GM23338 (cell line): ENCODE measurements at regions not wholly inside any gene's neighbourhood (a gene's known extent, or its start where the extent isn't known, plus 50 kb on each side); places are given as distances from the start of the nearest gene placed in this dataset.

Experiments
- ATAC-seq: fragments of 200-7000 bp; cut with Tn5 transposase; 3 replicates; pipeline ENCODE4 v1.9.1; 2020
- DNase-seq: peaks from one replicate; pipeline ENCODE4 v3.0.0-alpha.2; 2015; ENCODE audit warnings: low spot score
- H2AFZ ChIP-seq: fragments of 200-600 bp; sonication (generic); 2 replicates; pipeline ENCODE4 v1.8.0; 2016; ENCODE audit warnings: antibody characterized with exemption, mild to moderate bottlenecking, moderate library complexity
- H3F3A ChIP-seq: fragments of 200-600 bp; sonication (generic); replicated peaks from 2 replicates; pipeline ENCODE4 v1.8.0; 2017; ENCODE audit warnings: antibody characterized with exemption, mixed run types, low read depth
- H3K27ac ChIP-seq: fragments of 200-600 bp; sonication (generic); 2 replicates; pipeline ENCODE4 v1.6.1; 2016; ENCODE audit warnings: low read depth
- H3K27me3 ChIP-seq: fragments of 200-600 bp; sonication (generic); 2 replicates; pipeline ENCODE4 v1.8.0; 2016; ENCODE audit warnings: mild to moderate bottlenecking, mixed run types, moderate library complexity; ENCODE audit not compliant: insufficient read depth
- H3K36me3 ChIP-seq: fragments of 200-600 bp; sonication (generic); 2 replicates; pipeline ENCODE4 v1.8.0; 2016; ENCODE audit warnings: mild to moderate bottlenecking; ENCODE audit not compliant: insufficient read depth
- H3K4me1 ChIP-seq: fragments of 200-600 bp; sonication (generic); 2 replicates; pipeline ENCODE4 v1.8.0; 2016; ENCODE audit warnings: mild to moderate bottlenecking, moderate library complexity; ENCODE audit not compliant: insufficient read depth
- H3K4me2 ChIP-seq: fragments of 200-600 bp; sonication (generic); 2 replicates; pipeline ENCODE4 v1.7.1; 2017; ENCODE audit warnings: mixed run types
- H3K4me3 ChIP-seq: fragments of 200-600 bp; sonication (generic); 2 replicates; pipeline ENCODE4 v1.6.1; 2016; ENCODE audit warnings: mixed run types
- H3K79me2 ChIP-seq: fragments of 200-600 bp; sonication (generic); replicated peaks from 2 replicates; pipeline ENCODE4 v1.8.0; 2017; ENCODE audit warnings: mild to moderate bottlenecking; ENCODE audit not compliant: insufficient read depth
- H3K9me2 ChIP-seq: fragments of 200-600 bp; sonication (generic); 2 replicates; pipeline ENCODE4 v1.8.0; 2017; ENCODE audit not compliant: insufficient read depth
- H4K20me1 ChIP-seq: fragments of 200-600 bp; sonication (generic); replicated peaks from 2 replicates; pipeline ENCODE4 v1.8.0; 2017; ENCODE audit warnings: mild to moderate bottlenecking; ENCODE audit not compliant: insufficient read depth
- H3K27ac Mint-ChIP-seq: 2 replicates; pipeline ENCODE4 v1.8.0; 2020; ENCODE audit warnings: inconsistent platforms, mild to moderate bottlenecking, moderate library complexity, mixed read lengths
- H3K27me3 Mint-ChIP-seq: 3 replicates; pipeline ENCODE4 v1.8.0; 2022; ENCODE audit warnings: low read depth, mild to moderate bottlenecking, moderate library complexity, mixed read lengths, inconsistent platforms; ENCODE audit not compliant: insufficient read depth, poor library complexity
- H3K36me3 Mint-ChIP-seq: 3 replicates; pipeline ENCODE4 v1.8.0; 2021; ENCODE audit warnings: low read depth, mild to moderate bottlenecking, inconsistent platforms, moderate library complexity, mixed read lengths
- H3K4me1 Mint-ChIP-seq: 3 replicates; pipeline ENCODE4 v1.8.0; 2020; ENCODE audit warnings: mild to moderate bottlenecking, inconsistent platforms, mixed read lengths
- H3K4me3 Mint-ChIP-seq: 3 replicates; pipeline ENCODE4 v1.8.0; 2021; ENCODE audit warnings: moderate library complexity, mild to moderate bottlenecking, inconsistent platforms, mixed read lengths
- H3K9me3 Mint-ChIP-seq: 3 replicates; pipeline ENCODE4 v1.8.0; 2020; ENCODE audit warnings: moderate library complexity, mild to moderate bottlenecking, inconsistent platforms, mixed read lengths
- CREB1 ChIP-seq: fragments of 250-450 bp; sonication (Bioruptor Pico); IDR thresholded peaks from 2 replicates; pipeline ENCODE4 v1.5.0; 2020; ENCODE audit warnings: low read depth, mild to moderate bottlenecking, moderate library complexity
- EZH2 ChIP-seq: fragments of 200-600 bp; sonication (generic); IDR thresholded peaks from one replicate; pipeline ENCODE4 v1.8.0; 2017; ENCODE audit warnings: antibody characterized with exemption, mild to moderate bottlenecking, low read depth; ENCODE audit not compliant: unreplicated experiment
- EZH2phosphoT487 ChIP-seq: fragments of 200-600 bp; sonication (generic); IDR thresholded peaks from one replicate; pipeline ENCODE4 v1.8.1; 2018; ENCODE audit warnings: antibody characterized with exemption; ENCODE audit not compliant: unreplicated experiment
- NANOG ChIP-seq: IDR thresholded peaks from 2 replicates; pipeline ENCODE4 v1.6.1; 2016; ENCODE audit warnings: antibody characterized with exemption, borderline replicate concordance
- POLR2AphosphoS5 ChIP-seq: IDR thresholded peaks from 2 replicates; pipeline ENCODE4 v1.6.1; 2016; ENCODE audit warnings: antibody characterized with exemption, low read depth
- STAT1 ChIP-seq: IDR thresholded peaks from one replicate; pipeline ENCODE4 v1.6.1; 2016; ENCODE audit warnings: antibody characterized with exemption; ENCODE audit not compliant: unreplicated experiment
- ZNF331 ChIP-seq: fragments of 250-450 bp; sonication (Bioruptor Pico); IDR thresholded peaks from 2 replicates; pipeline ENCODE4 v1.5.0; 2020; ENCODE audit warnings: low read depth, mild to moderate bottlenecking, moderate library complexity
- TF ChIP-seq, protein P1 (sequence below): IDR thresholded peaks from 2 replicates; pipeline ENCODE4 v1.6.1; 2016; ENCODE audit warnings: antibody characterized with exemption
- TF ChIP-seq, protein P2 (sequence below): IDR thresholded peaks from one replicate; pipeline ENCODE4 v1.6.1; 2018; ENCODE audit warnings: antibody characterized with exemption; ENCODE audit not compliant: unreplicated experiment
- TF ChIP-seq, protein P3 (sequence below), 2 experiments: fragments of 200-600 bp in 1 of 2; sonication (generic) in 1 of 2; conservative IDR thresholded peaks; 2 replicates each; pipeline versions ENCODE4 v1.5.1 to v1.6.1; 2016 to 2017; ENCODE audit warnings: antibody characterized with exemption in 2 of 2, low read depth in 2 of 2, mild to moderate bottlenecking in 2 of 2, moderate library complexity in 1 of 2

DNA sequence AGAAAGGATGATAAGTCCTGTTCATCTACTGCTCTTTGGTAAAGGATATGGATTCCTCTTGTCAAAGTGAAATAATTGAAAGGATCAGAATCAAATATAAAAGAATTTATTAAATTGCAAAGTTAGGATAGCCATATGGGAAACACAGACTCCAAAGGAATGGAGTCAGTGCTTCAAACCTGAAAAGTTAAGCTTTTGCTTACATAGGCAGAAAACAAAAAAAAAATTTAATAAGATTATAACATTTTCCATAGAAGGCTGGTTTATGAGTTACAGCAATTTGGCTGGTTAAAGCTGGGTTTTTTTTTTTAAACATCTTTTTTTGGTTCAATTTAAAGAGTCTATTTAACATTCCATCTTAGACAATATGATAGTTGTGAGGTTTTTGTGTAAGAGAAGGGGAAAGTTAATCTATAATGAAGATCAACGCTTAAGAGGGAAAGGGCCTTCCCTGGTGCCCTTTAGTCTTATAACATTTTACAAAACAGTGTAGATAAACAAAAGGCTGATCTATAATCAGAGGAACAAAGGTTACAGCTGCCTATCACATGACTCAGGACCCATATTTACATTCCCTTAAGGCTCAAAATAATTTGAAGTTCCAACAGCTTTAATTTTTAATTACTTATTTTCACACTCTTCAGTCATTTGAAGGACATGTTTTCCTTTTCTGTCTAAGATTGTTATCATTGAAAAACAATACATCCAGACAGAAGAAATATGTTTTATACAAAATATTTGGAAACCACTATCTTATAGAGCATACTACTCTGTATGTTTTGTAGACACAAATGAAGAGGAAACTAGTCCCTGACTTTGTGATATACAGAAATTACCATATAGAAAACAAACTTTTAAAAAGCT is 234.3 kb upstream of the MBL2 start (continued):
- TF ChIP-seq, protein P1, sequence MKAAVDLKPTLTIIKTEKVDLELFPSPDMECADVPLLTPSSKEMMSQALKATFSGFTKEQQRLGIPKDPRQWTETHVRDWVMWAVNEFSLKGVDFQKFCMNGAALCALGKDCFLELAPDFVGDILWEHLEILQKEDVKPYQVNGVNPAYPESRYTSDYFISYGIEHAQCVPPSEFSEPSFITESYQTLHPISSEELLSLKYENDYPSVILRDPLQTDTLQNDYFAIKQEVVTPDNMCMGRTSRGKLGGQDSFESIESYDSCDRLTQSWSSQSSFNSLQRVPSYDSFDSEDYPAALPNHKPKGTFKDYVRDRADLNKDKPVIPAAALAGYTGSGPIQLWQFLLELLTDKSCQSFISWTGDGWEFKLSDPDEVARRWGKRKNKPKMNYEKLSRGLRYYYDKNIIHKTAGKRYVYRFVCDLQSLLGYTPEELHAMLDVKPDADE = no peak
- TF ChIP-seq CREB1 (CRISPR knock-in tag) (no peak), EZH2 (no peak), NANOG (no peak), STAT1 (no peak), EZH2phosphoT487 (no peak), POLR2AphosphoS5 (no peak)
- TF ChIP-seq, protein P2, sequence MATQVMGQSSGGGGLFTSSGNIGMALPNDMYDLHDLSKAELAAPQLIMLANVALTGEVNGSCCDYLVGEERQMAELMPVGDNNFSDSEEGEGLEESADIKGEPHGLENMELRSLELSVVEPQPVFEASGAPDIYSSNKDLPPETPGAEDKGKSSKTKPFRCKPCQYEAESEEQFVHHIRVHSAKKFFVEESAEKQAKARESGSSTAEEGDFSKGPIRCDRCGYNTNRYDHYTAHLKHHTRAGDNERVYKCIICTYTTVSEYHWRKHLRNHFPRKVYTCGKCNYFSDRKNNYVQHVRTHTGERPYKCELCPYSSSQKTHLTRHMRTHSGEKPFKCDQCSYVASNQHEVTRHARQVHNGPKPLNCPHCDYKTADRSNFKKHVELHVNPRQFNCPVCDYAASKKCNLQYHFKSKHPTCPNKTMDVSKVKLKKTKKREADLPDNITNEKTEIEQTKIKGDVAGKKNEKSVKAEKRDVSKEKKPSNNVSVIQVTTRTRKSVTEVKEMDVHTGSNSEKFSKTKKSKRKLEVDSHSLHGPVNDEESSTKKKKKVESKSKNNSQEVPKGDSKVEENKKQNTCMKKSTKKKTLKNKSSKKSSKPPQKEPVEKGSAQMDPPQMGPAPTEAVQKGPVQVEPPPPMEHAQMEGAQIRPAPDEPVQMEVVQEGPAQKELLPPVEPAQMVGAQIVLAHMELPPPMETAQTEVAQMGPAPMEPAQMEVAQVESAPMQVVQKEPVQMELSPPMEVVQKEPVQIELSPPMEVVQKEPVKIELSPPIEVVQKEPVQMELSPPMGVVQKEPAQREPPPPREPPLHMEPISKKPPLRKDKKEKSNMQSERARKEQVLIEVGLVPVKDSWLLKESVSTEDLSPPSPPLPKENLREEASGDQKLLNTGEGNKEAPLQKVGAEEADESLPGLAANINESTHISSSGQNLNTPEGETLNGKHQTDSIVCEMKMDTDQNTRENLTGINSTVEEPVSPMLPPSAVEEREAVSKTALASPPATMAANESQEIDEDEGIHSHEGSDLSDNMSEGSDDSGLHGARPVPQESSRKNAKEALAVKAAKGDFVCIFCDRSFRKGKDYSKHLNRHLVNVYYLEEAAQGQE = no peak

DNA sequence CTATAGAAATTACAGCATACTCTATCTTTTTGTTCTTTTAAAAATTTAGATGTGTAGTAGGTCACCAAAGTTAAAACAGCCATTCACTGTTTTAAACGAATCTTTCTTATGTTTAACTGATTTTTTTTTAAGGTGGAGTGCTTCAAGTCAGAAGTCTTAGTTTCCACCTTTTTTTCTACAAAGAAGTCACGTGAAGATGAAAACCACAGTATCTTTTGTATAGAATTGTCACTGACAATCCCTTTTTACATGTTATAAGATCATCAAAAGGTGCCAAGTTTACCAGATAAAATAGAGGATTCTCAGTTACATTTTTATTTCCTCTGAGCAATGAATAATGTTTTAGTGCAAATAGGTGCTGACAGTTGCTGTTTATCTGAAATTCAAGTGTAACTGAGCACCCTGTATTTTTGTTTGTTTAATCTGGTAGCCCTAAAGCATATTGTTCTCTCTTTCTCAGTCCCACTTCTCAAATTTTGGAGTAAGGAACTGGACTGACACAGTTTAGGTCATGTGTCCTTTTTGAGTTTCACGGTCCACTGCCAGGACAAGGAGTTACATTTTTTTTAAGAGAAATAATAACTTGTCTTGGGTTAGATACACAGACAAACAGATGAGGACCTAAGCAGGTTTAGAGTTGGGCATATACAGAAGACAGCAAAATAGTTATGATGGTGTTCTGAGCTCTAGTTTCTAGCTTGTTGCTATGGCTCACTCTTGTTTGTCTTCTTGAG is 233.2 kb upstream of the MBL2 start:
- Mint-ChIP-seq H3K9me3 (no peaks in the 10 kb centered on the region), H3K27ac (no peak overlapping the region), H3K4me1 (peaks cover 4% of the 10 kb centered on the region; the same call in 2 of the 3 replicates), H3K27me3 (no peaks in the 10 kb centered on the region), H3K4me3 (no peak overlapping the region), H3K36me3 (peaks cover 5% of the 10 kb centered on the region; the same call in 1 of the 3 replicates)
- no peak overlapping the region for H3K4me3 ChIP-seq
- H2AFZ ChIP-seq = peak overlapping the region; percentile 77; the same call in 1 of the 2 replicates
- H3K4me2 ChIP-seq = no peak overlapping the region
- no peaks in the 10 kb centered on the region for H3K36me3 ChIP-seq
- H3K27ac ChIP-seq = no peak overlapping the region
- DNase-seq = no peak
- no peaks in the 10 kb centered on the region for H3K27me3 ChIP-seq
- H3F3A ChIP-seq = no peaks in the 10 kb centered on the region
- no peaks in the 10 kb centered on the region for H3K4me1 ChIP-seq
- no peaks in the 10 kb centered on the region for H4K20me1 ChIP-seq
- no peak for ATAC-seq
- no peaks in the 10 kb centered on the region for H3K79me2 ChIP-seq
- peaks cover 4% of the 10 kb centered on the region; the same call in 1 of the 2 replicates for H3K9me2 ChIP-seq
- TF ChIP-seq, protein P3, sequence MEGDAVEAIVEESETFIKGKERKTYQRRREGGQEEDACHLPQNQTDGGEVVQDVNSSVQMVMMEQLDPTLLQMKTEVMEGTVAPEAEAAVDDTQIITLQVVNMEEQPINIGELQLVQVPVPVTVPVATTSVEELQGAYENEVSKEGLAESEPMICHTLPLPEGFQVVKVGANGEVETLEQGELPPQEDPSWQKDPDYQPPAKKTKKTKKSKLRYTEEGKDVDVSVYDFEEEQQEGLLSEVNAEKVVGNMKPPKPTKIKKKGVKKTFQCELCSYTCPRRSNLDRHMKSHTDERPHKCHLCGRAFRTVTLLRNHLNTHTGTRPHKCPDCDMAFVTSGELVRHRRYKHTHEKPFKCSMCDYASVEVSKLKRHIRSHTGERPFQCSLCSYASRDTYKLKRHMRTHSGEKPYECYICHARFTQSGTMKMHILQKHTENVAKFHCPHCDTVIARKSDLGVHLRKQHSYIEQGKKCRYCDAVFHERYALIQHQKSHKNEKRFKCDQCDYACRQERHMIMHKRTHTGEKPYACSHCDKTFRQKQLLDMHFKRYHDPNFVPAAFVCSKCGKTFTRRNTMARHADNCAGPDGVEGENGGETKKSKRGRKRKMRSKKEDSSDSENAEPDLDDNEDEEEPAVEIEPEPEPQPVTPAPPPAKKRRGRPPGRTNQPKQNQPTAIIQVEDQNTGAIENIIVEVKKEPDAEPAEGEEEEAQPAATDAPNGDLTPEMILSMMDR (conservative IDR thresholded peaks at IDR 0.05; ENCODE audit: low read depth in 2 of 2) = no peak
- TF ChIP-seq EZH2 (no peak), CREB1 (CRISPR knock-in tag) (no peak), ZNF331 (CRISPR knock-in tag) (no peak), STAT1 (no peak)
- TF ChIP-seq, protein P1 = no peak
